Hepatocyte (in vitro differentiated cells): ENCODE measurements at regions not wholly inside any gene's neighbourhood (a gene's known extent, or its start where the extent isn't known, plus 50 kb on each side); places are given as distances from the start of the nearest gene placed in this dataset.
A peak's percentile ranks its signal among the peaks of the same experiment; 100 is the strongest.

Source experiments
- DNase-seq: peaks from one replicate; pipeline ENCODE4 v3.0.0-alpha.2; 2016; ENCODE audit warnings: low spot score
- H2AFZ ChIP-seq: fragments of 200-600 bp; sonication (generic); 2 replicates; pipeline ENCODE4 v1.6.0; 2016; ENCODE audit warnings: antibody characterized with exemption, mild to moderate bottlenecking
- H3K27ac ChIP-seq: fragments of 200-600 bp; sonication (generic); 2 replicates; pipeline ENCODE4 v1.5.1; 2016; ENCODE audit warnings: mild to moderate bottlenecking
- H3K27me3 ChIP-seq: fragments of 200-600 bp; sonication (generic); 2 replicates; pipeline ENCODE4 v1.6.1; 2016
- H3K36me3 ChIP-seq: fragments of 200-600 bp; sonication (generic); replicated peaks from 2 replicates; pipeline ENCODE4 v1.5.1; 2016; ENCODE audit warnings: low read depth; ENCODE audit not compliant: insufficient read depth
- H3K4me1 ChIP-seq: fragments of 200-600 bp; sonication (generic); 2 replicates; pipeline ENCODE4 v1.5.1; 2016; ENCODE audit warnings: mild to moderate bottlenecking, moderate library complexity; ENCODE audit not compliant: insufficient read depth
- H3K4me2 ChIP-seq: fragments of 200-600 bp; sonication (generic); 2 replicates; pipeline ENCODE4 v1.6.0; 2016
- H3K4me3 ChIP-seq: fragments of 200-600 bp; sonication (generic); 2 replicates; pipeline ENCODE4 v1.5.1; 2016; ENCODE audit warnings: mild to moderate bottlenecking
- H3K79me2 ChIP-seq: fragments of 200-600 bp; sonication (generic); 2 replicates; pipeline ENCODE4 v1.6.0; 2017; ENCODE audit warnings: mild to moderate bottlenecking
- H3K9me2 ChIP-seq: fragments of 200-600 bp; sonication (generic); replicated peaks from 2 replicates; pipeline ENCODE4 v1.6.0; 2017; ENCODE audit warnings: mild to moderate bottlenecking; ENCODE audit not compliant: insufficient read depth
- H3K9me3 ChIP-seq: fragments of 200-600 bp; sonication (generic); 2 replicates; pipeline ENCODE4 v1.5.1; 2016; ENCODE audit warnings: low read depth, mild to moderate bottlenecking
- H4K20me1 ChIP-seq: fragments of 200-600 bp; sonication (generic); 2 replicates; pipeline ENCODE4 v1.6.0; 2016; ENCODE audit warnings: mild to moderate bottlenecking; ENCODE audit not compliant: insufficient read depth, poor library complexity, severe bottlenecking
- CTCF ChIP-seq: fragments of 200-600 bp; sonication (generic); IDR thresholded peaks from 2 replicates; pipeline ENCODE4 v1.5.1; 2016; ENCODE audit warnings: antibody characterized with exemption, mild to moderate bottlenecking; ENCODE audit not compliant: poor library complexity
- EZH2 ChIP-seq: fragments of 200-600 bp; sonication (generic); IDR thresholded peaks from 2 replicates; pipeline ENCODE4 v1.6.1; 2016; ENCODE audit warnings: antibody characterized with exemption, mild to moderate bottlenecking, borderline replicate concordance
- EZH2phosphoT487 ChIP-seq: fragments of 200-600 bp; sonication (generic); IDR thresholded peaks from one replicate; pipeline ENCODE4 v1.6.1; 2018; ENCODE audit warnings: antibody characterized with exemption, mild to moderate bottlenecking, low read depth, moderate library complexity; ENCODE audit not compliant: unreplicated experiment, severe bottlenecking
- WGBS: methylation state at CpG from one replicate; pipeline ENCODE4 v1.1.6; 2016; ENCODE audit warnings: low lambda C conversion rate; ENCODE audit errors: missing lambda C conversion rate; 5-methylcytosine and 5-hydroxymethylcytosine counted together

GRCh38 chr4:28973587-28974350, 1746.4 kb upstream of the PCDH7 start:
- Histone ChIP-seq H4K20me1 (no peaks in the 10 kb centered on the region), H3K4me2 (no peak overlapping the region), H3K27ac (no peak overlapping the region), H3K79me2 (no peaks in the 10 kb centered on the region), H3K4me3 (no peak overlapping the region), H3K4me1 (no peaks in the 10 kb centered on the region), H3K36me3 (no peaks in the 10 kb centered on the region), H3K27me3 (no peaks in the 10 kb centered on the region), H2AFZ (no peak overlapping the region), H3K9me2 (no peaks in the 10 kb centered on the region), H3K9me3 (no peaks in the 10 kb centered on the region)
- TF ChIP-seq EZH2phosphoT487 (no peak), CTCF (no peak), EZH2 (no peak)
- peak; percentile 4 for DNase-seq
- 60% methylated on average over 3 of the region's 3 CpGs for WGBS

GRCh38 chr4:28976369-28976768, 1743.8 kb upstream of the PCDH7 start:
- Histone ChIP-seq H3K4me3 (no peak overlapping the region), H3K27me3 (no peaks in the 10 kb centered on the region), H3K4me1 (no peaks in the 10 kb centered on the region), H3K9me2 (no peaks in the 10 kb centered on the region), H3K79me2 (no peaks in the 10 kb centered on the region), H3K4me2 (no peak overlapping the region), H3K9me3 (no peaks in the 10 kb centered on the region), H4K20me1 (no peaks in the 10 kb centered on the region), H2AFZ (no peak overlapping the region), H3K27ac (no peak overlapping the region), H3K36me3 (no peaks in the 10 kb centered on the region)
- WGBS, result 86% methylated on average over 1 of the region's 1 CpG
- TF ChIP-seq EZH2 (no peak), CTCF (no peak), EZH2phosphoT487 (no peak)
- no peak for DNase-seq

GRCh38 chr4:29002151-29002550, 1718.0 kb upstream of the PCDH7 start:
- H2AFZ ChIP-seq, result no peak overlapping the region
- no peaks in the 10 kb centered on the region for H3K4me1 ChIP-seq
- no peaks in the 10 kb centered on the region for H3K9me3 ChIP-seq
- H3K4me3 ChIP-seq, result no peak overlapping the region
- no peaks in the 10 kb centered on the region for H3K79me2 ChIP-seq
- TF ChIP-seq EZH2phosphoT487, result no peak
- TF ChIP-seq EZH2, result no peak
- TF ChIP-seq CTCF, result no peak
- no peaks in the 10 kb centered on the region for H4K20me1 ChIP-seq
- DNase-seq, result no peak
- no peak overlapping the region for H3K4me2 ChIP-seq
- no peaks in the 10 kb centered on the region for H3K36me3 ChIP-seq
- H3K27me3 ChIP-seq, result no peaks in the 10 kb centered on the region
- H3K27ac ChIP-seq, result no peak overlapping the region
- H3K9me2 ChIP-seq, result no peaks in the 10 kb centered on the region

GRCh38 chr4:29005838-29006237, 1714.3 kb upstream of the PCDH7 start:
- 82% methylated on average over 4 of the region's 4 CpGs for WGBS
- H3K4me1 ChIP-seq, result no peaks in the 10 kb centered on the region
- H3K9me2 ChIP-seq, result no peaks in the 10 kb centered on the region
- no peak overlapping the region for H3K4me2 ChIP-seq
- H3K4me3 ChIP-seq, result no peak overlapping the region
- H3K36me3 ChIP-seq, result no peaks in the 10 kb centered on the region
- H3K27ac ChIP-seq, result no peak overlapping the region
- DNase-seq, result no peak
- no peaks in the 10 kb centered on the region for H3K79me2 ChIP-seq
- TF ChIP-seq EZH2phosphoT487, result no peak
- no peak for TF ChIP-seq CTCF
- TF ChIP-seq EZH2, result no peak
- H4K20me1 ChIP-seq, result no peaks in the 10 kb centered on the region
- H3K9me3 ChIP-seq, result no peaks in the 10 kb centered on the region
- no peaks in the 10 kb centered on the region for H3K27me3 ChIP-seq
- no peak overlapping the region for H2AFZ ChIP-seq
